Right cardiac atrium (tissue), 5 donors: ENCODE measurements at regions not wholly inside any gene's neighbourhood (a gene's known extent, or its start where the extent isn't known, plus 50 kb on each side); places are given as distances from the start of the nearest gene placed in this dataset.
A peak's percentile ranks its signal among the peaks of the same experiment; 100 is the strongest.

Experiments
- ATAC-seq, 2 donors: fragments of 200-7000 bp; cut with Tn5 transposase; one replicate each; pipeline versions ENCODE4 v1.8.0 to v1.9.1; 2020; ENCODE audit warnings: moderate library complexity in 2 of 2, mild to moderate bottlenecking in 1 of 2
- DNase-seq, 3 donors: peaks; one replicate each; pipeline ENCODE4 v3.0.0-alpha.2; 2020
- H3K27ac ChIP-seq: one replicate; pipeline ENCODE4 v1.5.1; 2013; ENCODE audit warnings: mild to moderate bottlenecking, low read length, control low read depth, moderate library complexity
- H3K27me3 ChIP-seq: one replicate; pipeline ENCODE4 v1.6.1; 2013; ENCODE audit not compliant: control insufficient read depth, insufficient read depth
- H3K4me1 ChIP-seq: one replicate; pipeline ENCODE4 v1.6.1; 2013; ENCODE audit warnings: low read length; ENCODE audit not compliant: control insufficient read depth, insufficient read depth
- H3K4me3 ChIP-seq: one replicate; pipeline ENCODE4 v1.5.1; 2013; ENCODE audit warnings: low read length, control low read depth
- H3K9me3 ChIP-seq: one replicate; pipeline ENCODE4 v1.6.1; 2013; ENCODE audit warnings: low read length; ENCODE audit not compliant: control insufficient read depth
- WGBS: extraction: QIAGEN DNeasy Blood & Tissue Kit; methylation state at CpG from one replicate; pipeline ENCODE4 v1.1.7; 2013; 5-methylcytosine and 5-hydroxymethylcytosine counted together
- intact Hi-C, 4 donors: fragments of 100-400 bp; cut with DNase I; formaldehyde crosslinking; loops; one replicate each; pipeline versions ENCODE4 v1.11.0 to v1.14.0; 2022 to 2023
- donor health status: healthy with polysubstance abuse.
- donor health status: DM: no; HTN: yes; CAD: no.
- donor health status: DM: no; HTN: no; CAD: no.
- donor health status: DM: no; HTN: yes; CAD: no; lungs with severe emphysema.
- donor health status: DM: yes; HTN: yes; CAD: no.

- Histone ChIP-seq H3K4me3 (no peak overlapping the region), H3K4me1 (no peaks in the 10 kb centered on the region), H3K27me3 (no peaks in the 10 kb centered on the region), H3K9me3 (no peaks in the 10 kb centered on the region), H3K27ac (no peak overlapping the region)
- 34% methylated on average over 1 of the region's 1 CpG for WGBS
- DNase-seq = no peak
- no peak for ATAC-seq
- intact Hi-C loops = no loop called here
These were observed 1707.8 kb upstream of the ACO1 start for GRCh38 chr9:30676651-30677050.

- DNase-seq (no peak), ATAC-seq (no peak)
- Histone ChIP-seq H3K9me3 (no peaks in the 10 kb centered on the region), H3K27ac (no peak overlapping the region), H3K27me3 (no peaks in the 10 kb centered on the region), H3K4me3 (no peak overlapping the region), H3K4me1 (no peaks in the 10 kb centered on the region)
- intact Hi-C loops = no loop called here
- WGBS = 39% methylated on average over 1 of the region's 1 CpG
These were observed 1707.2 kb upstream of the ACO1 start for GRCh38 chr9:30677221-30677620.

GRCh38 chr9:30688801-30689200 lies 1695.6 kb upstream of the ACO1 start:
- Histone ChIP-seq H3K4me3 (no peak overlapping the region), H3K27me3 (no peaks in the 10 kb centered on the region), H3K9me3 (no peaks in the 10 kb centered on the region), H3K27ac (no peak overlapping the region), H3K4me1 (no peaks in the 10 kb centered on the region)
- ATAC-seq (no peak), DNase-seq (no peak)
- WGBS = 90% methylated on average over 14 of the region's 14 CpGs
- intact Hi-C loops = no loop called here

- H3K9me3 ChIP-seq = no peaks in the 10 kb centered on the region
- intact Hi-C loops = no loop called here
- H3K27ac ChIP-seq = no peak overlapping the region
- 55% methylated on average over 2 of the region's 2 CpGs for WGBS
- H3K4me3 ChIP-seq = no peak overlapping the region
- no peak for DNase-seq
- H3K4me1 ChIP-seq = no peaks in the 10 kb centered on the region
- H3K27me3 ChIP-seq = no peaks in the 10 kb centered on the region
- ATAC-seq = no peak
These were observed 1686.5 kb upstream of the ACO1 start for GRCh38 chr9:30697958-30698357.

- Histone ChIP-seq H3K9me3 (no peaks in the 10 kb centered on the region), H3K4me3 (no peak overlapping the region), H3K27me3 (no peaks in the 10 kb centered on the region), H3K27ac (no peak overlapping the region), H3K4me1 (no peaks in the 10 kb centered on the region)
- DNase-seq = no peak
- WGBS = 87% methylated on average over 1 of the region's 1 CpG
- intact Hi-C loops = no loop called here
- no peak for ATAC-seq
These were observed 1672.9 kb upstream of the ACO1 start for GRCh38 chr9:30711591-30711990.

- H3K4me1 ChIP-seq = no peaks in the 10 kb centered on the region
- no peak overlapping the region for H3K27ac ChIP-seq
- ATAC-seq (no peak), DNase-seq (no peak)
- no peaks in the 10 kb centered on the region for H3K9me3 ChIP-seq
- H3K27me3 ChIP-seq = no peaks in the 10 kb centered on the region
- intact Hi-C loops = no loop called here
- H3K4me3 ChIP-seq = no peak overlapping the region
These were observed 1671.2 kb upstream of the ACO1 start for GRCh38 chr9:30713243-30713642.

GRCh38 chr9:30714389-30714788 lies 1670.1 kb upstream of the ACO1 start:
- ATAC-seq = no peak
- Histone ChIP-seq H3K27me3 (no peaks in the 10 kb centered on the region), H3K9me3 (no peaks in the 10 kb centered on the region), H3K4me3 (no peak overlapping the region), H3K4me1 (no peaks in the 10 kb centered on the region), H3K27ac (no peak overlapping the region)
- WGBS = 57% methylated on average over 1 of the region's 1 CpG
- intact Hi-C loops = no loop called here
- no peak for DNase-seq

- H3K4me1 ChIP-seq = no peaks in the 10 kb centered on the region
- DNase-seq (no peak), ATAC-seq (no peak)
- no peak overlapping the region for H3K4me3 ChIP-seq
- no peaks in the 10 kb centered on the region for H3K27me3 ChIP-seq
- WGBS = 77% methylated on average over 1 of the region's 1 CpG
- H3K27ac ChIP-seq = no peak overlapping the region
- intact Hi-C loops = no loop called here
- no peaks in the 10 kb centered on the region for H3K9me3 ChIP-seq
These were observed 1666.0 kb upstream of the ACO1 start for GRCh38 chr9:30718483-30718882.

- no peaks in the 10 kb centered on the region for H3K9me3 ChIP-seq
- intact Hi-C loops = loop anchor here in 1 of 4 donors (10.0 kb wide), 1 partner anchor 57 kb away; no protein-coding TSS in a partner anchor
- no peak for DNase-seq
- no peak for ATAC-seq
- no peaks in the 10 kb centered on the region for H3K27me3 ChIP-seq
- no peak overlapping the region for H3K27ac ChIP-seq
- no peaks in the 10 kb centered on the region for H3K4me1 ChIP-seq
- 88% methylated on average over 5 of the region's 5 CpGs for WGBS
- no peak overlapping the region for H3K4me3 ChIP-seq
These were observed 1662.4 kb upstream of the ACO1 start for GRCh38 chr9:30722065-30722464.

GRCh38 chr9:30723656-30724055 lies 1660.8 kb upstream of the ACO1 start:
- H3K9me3 ChIP-seq = no peaks in the 10 kb centered on the region
- peak in 1 of 3 donors; percentile 3 for DNase-seq
- H3K27me3 ChIP-seq = no peaks in the 10 kb centered on the region
- ATAC-seq = no peak
- H3K27ac ChIP-seq = no peak overlapping the region
- no peaks in the 10 kb centered on the region for H3K4me1 ChIP-seq
- intact Hi-C loops = loop anchor here in 1 of 4 donors (10.0 kb wide), 1 partner anchor 59 kb away; no protein-coding TSS in a partner anchor
- H3K4me3 ChIP-seq = no peak overlapping the region
- 65% methylated on average over 4 of the region's 4 CpGs for WGBS

GRCh38 chr9:30732060-30732459 lies 1652.4 kb upstream of the ACO1 start:
- Histone ChIP-seq H3K27me3 (no peaks in the 10 kb centered on the region), H3K27ac (no peak overlapping the region), H3K9me3 (no peaks in the 10 kb centered on the region), H3K4me1 (no peaks in the 10 kb centered on the region), H3K4me3 (no peak overlapping the region)
- DNase-seq (peak in 1 of 3 donors; percentile 19), ATAC-seq (no peak)
- intact Hi-C loops = no loop called here
- 77% methylated on average over 5 of the region's 5 CpGs for WGBS

GRCh38 chr9:30744871-30745270 lies 1639.6 kb upstream of the ACO1 start:
- no peak for ATAC-seq
- Histone ChIP-seq H3K27ac (no peak overlapping the region), H3K4me1 (no peaks in the 10 kb centered on the region), H3K27me3 (no peaks in the 10 kb centered on the region), H3K4me3 (no peak overlapping the region), H3K9me3 (no peaks in the 10 kb centered on the region)
- 53% methylated on average over 2 of the region's 2 CpGs for WGBS
- intact Hi-C loops = no loop called here
- no peak for DNase-seq
